ENCODE measurements at regions not wholly inside any gene's neighbourhood (a gene's known extent, or its start where the extent isn't known, plus 50 kb on each side); places are given as distances from the start of the nearest gene placed in this dataset.

- Histone ChIP-seq H3K36me3 (no peaks in the 10 kb centered on the region), H3K27ac (no peak overlapping the region), H3K4me1 (no peaks in the 10 kb centered on the region), H3K4me3 (no peak overlapping the region), H3K9me3 (no peaks in the 10 kb centered on the region), H3K27me3 (no peaks in the 10 kb centered on the region)
- TF ChIP-seq CTCF (IDR thresholded peaks at IDR 0.05), result no peak
- TF ChIP-seq POLR2A (IDR thresholded peaks at IDR 0.05), result no peak
- TF ChIP-seq POLR2AphosphoS5 (IDR thresholded peaks at IDR 0.05), result no peak
- DNase-seq (ENCODE audit: low spot score in 2 of 2), result no peak
- intact Hi-C loops (cut with DNase I; ENCODE audit: low total_unique reads), result no loop called here
Measured at GRCh38 chr2:192465141-192465540, 270.4 kb upstream of the TMEFF2 start.

- no peaks in the 10 kb centered on the region for H3K27me3 ChIP-seq
- no peak overlapping the region for H3K4me3 ChIP-seq
- no peaks in the 10 kb centered on the region for H3K4me1 ChIP-seq
- no peak overlapping the region for H3K27ac ChIP-seq
- TF ChIP-seq POLR2A (IDR thresholded peaks at IDR 0.05), result no peak
- TF ChIP-seq POLR2AphosphoS5 (IDR thresholded peaks at IDR 0.05), result no peak
- no peak for TF ChIP-seq CTCF (IDR thresholded peaks at IDR 0.05)
- DNase-seq (ENCODE audit: low spot score in 2 of 2), result no peak
- H3K36me3 ChIP-seq, result no peaks in the 10 kb centered on the region
- no peaks in the 10 kb centered on the region for H3K9me3 ChIP-seq
- intact Hi-C loops (cut with DNase I; ENCODE audit: low total_unique reads), result loop anchor here (5.0 kb wide), 1 partner anchor 782 kb away; the partner anchor contains the start of gene NABP1
Measured at GRCh38 chr2:192459422-192459821, 264.7 kb upstream of the TMEFF2 start.

- Histone ChIP-seq H3K36me3 (no peaks in the 10 kb centered on the region), H3K4me1 (no peaks in the 10 kb centered on the region), H3K4me3 (no peak overlapping the region), H3K27ac (no peak overlapping the region), H3K27me3 (no peaks in the 10 kb centered on the region), H3K9me3 (no peaks in the 10 kb centered on the region)
- intact Hi-C loops (cut with DNase I; ENCODE audit: low total_unique reads), result no loop called here
- no peak for DNase-seq (ENCODE audit: low spot score in 2 of 2)
- TF ChIP-seq CTCF (IDR thresholded peaks at IDR 0.05) (no peak), POLR2A (IDR thresholded peaks at IDR 0.05) (no peak), POLR2AphosphoS5 (IDR thresholded peaks at IDR 0.05) (no peak)
Measured at GRCh38 chr2:192448881-192449280, 254.1 kb upstream of the TMEFF2 start.

- H3K4me1 ChIP-seq, result no peaks in the 10 kb centered on the region
- no peaks in the 10 kb centered on the region for H3K9me3 ChIP-seq
- no peak overlapping the region for H3K4me3 ChIP-seq
- H3K36me3 ChIP-seq, result no peaks in the 10 kb centered on the region
- no peak for DNase-seq (ENCODE audit: low spot score in 2 of 2)
- H3K27ac ChIP-seq, result no peak overlapping the region
- no peaks in the 10 kb centered on the region for H3K27me3 ChIP-seq
- no peak for TF ChIP-seq CTCF (IDR thresholded peaks at IDR 0.05)
- TF ChIP-seq POLR2A (IDR thresholded peaks at IDR 0.05), result no peak
- TF ChIP-seq POLR2AphosphoS5 (IDR thresholded peaks at IDR 0.05), result no peak
- intact Hi-C loops (cut with DNase I; ENCODE audit: low total_unique reads), result no loop called here
Measured at GRCh38 chr2:192444286-192444838, 249.6 kb upstream of the TMEFF2 start.

GRCh38 chr2:192443831-192444230 lies 249.1 kb upstream of the TMEFF2 start:
- TF ChIP-seq POLR2AphosphoS5 (IDR thresholded peaks at IDR 0.05) (no peak), CTCF (IDR thresholded peaks at IDR 0.05) (no peak)
- H3K9me3 ChIP-seq, result no peaks in the 10 kb centered on the region
- H3K36me3 ChIP-seq, result no peaks in the 10 kb centered on the region
- no peaks in the 10 kb centered on the region for H3K4me1 ChIP-seq
- H3K27ac ChIP-seq, result no peak overlapping the region
- intact Hi-C loops (cut with DNase I; ENCODE audit: low total_unique reads), result no loop called here
- no peaks in the 10 kb centered on the region for H3K27me3 ChIP-seq
- no peak for DNase-seq (ENCODE audit: low spot score in 2 of 2)
- no peak overlapping the region for H3K4me3 ChIP-seq

All from breast epithelium (tissue), 4 donors.